SK-N-SH (cell line): ENCODE measurements at regions not wholly inside any gene's neighbourhood (a gene's known extent, or its start where the extent isn't known, plus 50 kb on each side); places are given as distances from the start of the nearest gene placed in this dataset.

ENCODE experiments used
- CTCF ChIP-seq: fragments of 200-600 bp; sonication (generic); IDR thresholded peaks from 2 replicates; pipeline ENCODE4 v1.6.1; 2017; ENCODE audit warnings: antibody characterized with exemption, mild to moderate bottlenecking, moderate library complexity
- EP300 ChIP-seq, 2 experiments: IDR thresholded peaks; 2 replicates each; pipeline versions ENCODE4 v1.4.0 to v1.6.1; 2012; ENCODE audit warnings: borderline replicate concordance in 1 of 2, low read depth in 1 of 2, low read length in 1 of 2
- FOXJ3 ChIP-seq: sonication (generic); formaldehyde crosslinking; IDR thresholded peaks from 2 replicates; pipeline ENCODE4 v1.5.1; 2020; ENCODE audit warnings: mild to moderate bottlenecking, missing genetic modification reagents
- FOXM1 ChIP-seq: IDR thresholded peaks from 2 replicates; pipeline ENCODE4 v1.4.0; 2012; ENCODE audit warnings: low read depth, mild to moderate bottlenecking
- MAX ChIP-seq: IDR thresholded peaks from 2 replicates; pipeline ENCODE4 v1.4.0; 2012; ENCODE audit warnings: low read depth
- NFIC ChIP-seq: IDR thresholded peaks from 2 replicates; pipeline ENCODE4 v1.4.0; 2012; ENCODE audit warnings: borderline replicate concordance
- POLR2AphosphoS5 ChIP-seq: IDR thresholded peaks from 2 replicates; pipeline ENCODE4 v1.6.1; 2012; ENCODE audit warnings: low read depth, low read length
- REST ChIP-seq: IDR thresholded peaks from 2 replicates; pipeline ENCODE4 v1.6.1; 2012; ENCODE audit warnings: mild to moderate bottlenecking, low read depth, low read length, moderate library complexity
- RXRA ChIP-seq: IDR thresholded peaks from 2 replicates; pipeline ENCODE4 v1.4.0; 2012; ENCODE audit warnings: low read depth, mild to moderate bottlenecking, borderline replicate concordance
- TAF1 ChIP-seq: IDR thresholded peaks from 2 replicates; pipeline ENCODE4 v1.6.1; 2012; ENCODE audit warnings: low read depth, mild to moderate bottlenecking, low read length, moderate library complexity, borderline replicate concordance
- USF2 ChIP-seq: fragments of 150-350 bp; IDR thresholded peaks from 2 replicates; pipeline ENCODE4 v1.6.1; 2017; ENCODE audit warnings: antibody characterized with exemption, low read length, low read depth, borderline replicate concordance

- TF ChIP-seq TAF1 (no peak), POLR2AphosphoS5 (no peak), MAX (no peak), CTCF (no peak), FOXM1 (no peak), RXRA (no peak), NFIC (no peak), REST (no peak), EP300 (IDR thresholded peaks at IDR 0.05; ENCODE audit: borderline replicate concordance in 1 of 2, low read depth in 1 of 2, low read length in 1 of 2) (no peak), USF2 (no peak), FOXJ3 (CRISPR knock-in tag) (no peak)
Measured at GRCh38 chr16:6286176-6286575, 1046.5 kb upstream of the RBFOX1 start.
